ENCODE measurements at regions not wholly inside any gene's neighbourhood (a gene's known extent, or its start where the extent isn't known, plus 50 kb on each side); places are given as distances from the start of the nearest gene placed in this dataset.
"Not testable (repeated sequence)": the region's sequence is repeated elsewhere in the genome, so short reads cannot be mapped to it uniquely, and the experiment has no call there.

DNA sequence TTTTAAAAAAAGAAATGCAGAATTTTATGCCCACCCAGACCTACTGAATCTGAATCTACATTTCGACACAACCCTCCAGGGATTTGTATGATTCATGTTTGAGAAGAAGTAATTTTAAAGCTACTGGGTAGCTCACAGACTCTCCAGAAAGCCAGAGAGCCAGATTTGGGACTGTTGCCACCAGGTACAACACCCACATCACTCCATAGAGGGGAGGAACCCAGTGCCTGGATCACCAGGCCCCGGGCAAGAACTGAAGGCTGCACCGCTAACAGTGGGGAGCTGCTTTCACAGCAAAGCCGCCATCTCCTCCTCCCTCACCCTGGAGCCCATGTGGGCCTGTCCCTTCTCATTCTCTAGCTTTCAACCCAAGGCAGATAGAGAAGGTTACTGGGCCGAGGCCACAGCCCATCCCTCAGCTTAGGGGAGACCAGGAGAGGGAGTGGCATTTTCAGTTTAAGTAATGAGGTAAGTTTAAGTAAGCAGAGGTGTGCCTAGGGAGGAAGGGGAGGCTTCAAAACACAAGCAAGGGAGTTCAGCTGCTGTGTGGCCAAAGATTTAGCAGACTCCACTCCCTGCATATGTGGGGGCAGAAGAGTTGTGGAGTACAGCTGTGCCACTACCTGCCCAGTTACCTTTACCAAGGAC lies 109.8 kb downstream of the IL12A start:
- no peak for DNase-seq

DNA sequence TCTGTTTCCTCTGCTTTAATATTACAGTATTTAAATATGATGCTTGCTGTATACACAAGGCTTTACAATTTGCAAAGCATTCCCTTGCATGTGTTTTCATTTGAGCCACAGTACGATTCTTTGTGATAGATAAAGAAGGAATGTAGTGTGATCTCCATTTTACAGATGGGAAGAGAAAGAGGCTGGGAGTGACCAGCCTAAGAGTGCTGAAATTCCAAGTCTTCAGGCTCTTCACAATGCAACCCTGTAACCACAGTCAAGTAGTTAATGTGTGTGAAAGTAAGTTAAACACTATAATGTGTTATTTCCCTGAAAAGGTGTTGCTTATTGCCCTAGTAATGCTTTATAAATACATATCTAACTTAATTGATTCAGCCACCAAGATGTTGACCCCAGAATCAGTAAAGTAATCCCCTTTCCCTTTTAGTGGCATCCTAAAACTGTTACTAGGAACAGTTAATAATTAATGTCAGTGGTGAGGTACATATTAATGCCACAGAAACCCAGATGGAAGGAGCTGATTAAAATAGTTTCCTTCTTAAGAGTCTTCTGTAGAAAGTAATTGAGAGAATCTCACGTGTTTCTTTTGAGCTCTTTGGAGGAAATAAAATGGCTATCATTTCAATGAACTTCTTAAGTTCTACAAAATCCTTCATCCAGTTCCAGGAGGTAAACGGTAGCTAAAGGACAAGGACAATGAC lies 110.4 kb downstream of the IL12A start:
- no peak for DNase-seq

DNA sequence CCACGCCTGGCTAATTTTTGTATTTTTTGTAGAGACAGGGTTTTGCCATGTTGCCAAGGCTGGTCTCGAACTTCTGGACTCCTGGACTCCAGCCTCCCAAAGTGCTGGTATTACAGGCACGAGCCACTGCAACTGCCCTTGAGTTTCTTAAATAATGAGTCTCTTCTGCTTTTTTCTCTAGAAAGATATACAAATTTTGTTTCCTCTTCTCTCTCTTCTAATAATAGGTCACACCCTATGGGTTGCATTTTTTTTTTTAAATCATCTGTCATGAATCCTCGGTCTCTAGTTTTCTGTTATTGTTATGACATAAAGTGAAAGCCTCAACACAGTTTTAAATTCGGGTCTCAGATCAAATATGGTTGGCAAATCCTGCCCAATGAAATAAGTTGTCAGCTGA lies 111.2 kb downstream of the IL12A start:
- DNase-seq, result no peak

DNA sequence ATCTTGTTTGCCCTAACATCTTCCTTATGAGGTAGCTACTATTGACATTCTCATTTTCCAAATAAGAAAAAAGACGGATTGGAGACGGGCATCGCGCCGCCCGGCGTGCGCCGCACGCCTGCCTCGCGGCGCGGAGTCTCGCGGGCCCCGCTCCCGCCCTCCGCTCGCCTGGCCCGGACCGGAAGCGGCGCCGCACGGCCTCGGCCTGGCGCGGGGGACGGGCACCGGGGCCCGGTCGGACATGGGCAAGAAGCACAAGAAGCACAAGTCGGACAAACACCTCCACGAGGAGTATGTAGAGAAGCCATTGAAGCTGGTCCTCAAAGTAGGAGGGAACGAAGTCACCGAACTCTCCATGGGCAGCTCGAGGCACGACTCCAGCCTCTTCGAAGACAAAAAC lies 112.0 kb downstream of the IL12A start:
- DNase-seq, result no peak

DNA sequence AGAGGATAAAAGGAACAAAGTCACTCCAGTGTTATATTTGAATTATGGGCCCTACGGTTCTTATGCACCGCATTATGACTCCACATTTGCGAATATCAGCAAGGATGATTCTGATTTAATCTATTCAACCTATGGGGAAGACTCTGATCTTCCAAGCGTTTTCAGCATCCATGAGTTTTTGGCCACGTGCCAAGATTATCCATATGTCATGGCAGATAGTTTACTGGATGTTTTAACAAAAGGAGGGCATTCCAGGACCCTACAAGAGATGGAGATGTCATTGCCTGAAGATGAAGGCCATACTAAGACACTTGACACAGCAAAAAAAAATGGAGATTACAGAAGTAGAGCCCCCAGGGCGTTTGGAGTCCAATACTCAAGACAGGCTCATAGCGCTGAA lies 113.4 kb downstream of the IL12A start:
- DNase-seq, result not testable (repeated sequence)

DNA sequence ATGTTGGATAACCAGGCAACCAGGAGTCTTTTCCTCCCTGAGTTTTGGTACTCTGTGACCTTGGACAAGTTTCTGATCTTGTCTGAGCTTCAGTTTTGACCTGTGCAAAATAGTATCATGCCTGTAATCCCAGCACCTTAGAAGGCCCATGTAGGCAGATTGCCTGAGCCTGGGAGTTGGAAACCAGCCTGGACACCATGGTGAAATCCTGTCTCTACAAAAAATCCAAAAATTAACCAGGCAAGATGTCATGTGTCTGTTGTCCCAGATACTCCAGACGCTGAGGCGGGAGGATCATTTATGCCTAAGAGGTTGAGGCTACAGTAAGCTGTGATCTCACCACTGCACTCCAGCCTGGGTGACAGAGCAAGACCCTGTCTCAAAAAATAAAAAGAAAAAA lies 114.8 kb downstream of the IL12A start:
- DNase-seq, result no peak

DNA sequence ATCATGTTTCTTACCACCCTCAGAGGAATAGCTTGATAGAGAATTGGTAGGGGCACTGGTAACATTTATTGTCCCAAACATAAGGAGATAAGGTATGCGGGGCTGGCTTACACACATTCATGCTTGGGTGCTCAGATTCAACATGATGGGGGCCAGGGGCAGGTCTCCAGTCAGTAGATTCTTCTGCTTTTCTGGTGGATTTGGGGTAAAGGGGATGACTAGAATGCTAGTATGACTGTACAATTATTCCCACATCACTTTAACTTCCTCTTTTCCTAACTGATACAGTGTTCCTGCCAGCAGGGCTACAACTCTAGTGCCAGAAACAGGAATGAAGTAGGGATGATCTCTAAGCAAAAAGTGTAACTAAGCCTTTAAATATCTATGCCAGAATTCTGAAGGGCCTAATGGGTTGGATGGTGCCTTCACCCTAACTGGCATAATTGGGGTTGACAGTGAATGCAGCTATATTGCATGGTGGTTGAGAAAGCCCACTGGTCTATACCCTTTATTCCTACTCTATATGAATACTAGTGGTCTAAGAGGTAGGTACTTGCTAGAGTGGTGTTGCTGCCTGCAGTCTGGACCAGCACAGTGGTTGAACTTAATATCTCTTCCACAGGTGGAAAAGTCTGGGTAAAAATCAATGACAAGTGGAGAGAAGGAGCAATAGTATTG lies 117.4 kb downstream of the IL12A start:
- DNase-seq, result no peak

DNA sequence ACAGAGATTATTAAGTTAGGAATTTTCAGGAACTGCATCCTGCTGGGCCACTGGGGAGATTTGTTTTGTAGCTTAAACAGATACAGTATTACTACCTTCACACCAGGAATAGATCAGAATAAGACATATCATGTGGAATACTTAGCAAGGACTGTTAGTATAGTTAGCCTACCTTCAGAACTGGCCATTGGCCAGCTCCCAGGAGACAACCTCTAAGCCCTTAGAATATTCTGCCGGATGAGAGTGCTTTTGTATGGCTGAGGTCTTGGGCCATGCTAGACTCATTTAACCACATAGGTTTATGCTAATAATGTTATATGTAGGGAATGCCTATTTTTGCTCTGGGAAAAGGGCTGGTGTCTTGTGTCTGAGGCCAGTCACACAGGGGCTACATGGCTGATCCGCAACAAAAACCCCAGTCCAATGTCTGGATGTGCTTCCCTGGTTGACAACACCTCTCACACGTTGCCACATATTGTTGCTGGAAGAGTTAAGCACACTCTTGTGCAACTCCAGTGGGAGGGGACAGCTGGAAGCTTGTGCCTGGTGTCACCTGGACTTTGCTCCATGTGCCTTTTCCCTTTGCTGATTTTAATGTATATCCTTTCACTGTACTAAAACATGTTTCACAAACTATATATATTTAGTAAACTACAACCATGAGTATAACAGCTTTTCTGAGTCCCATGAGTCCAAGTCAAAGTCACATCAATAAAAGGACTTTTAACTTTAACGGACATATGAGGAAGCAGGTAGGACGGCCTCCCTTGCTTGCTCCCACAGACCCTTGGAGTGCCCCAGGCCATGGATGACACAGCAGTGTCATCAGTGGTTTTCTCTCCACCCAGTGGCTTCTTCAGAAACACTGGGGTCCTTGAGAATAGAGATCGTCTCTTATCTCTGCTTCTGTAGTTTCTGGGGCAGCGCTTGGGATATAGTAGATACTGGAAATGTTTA lies 118.0 kb upstream of the C3orf80 start:
- DNase-seq, result no peak

DNA sequence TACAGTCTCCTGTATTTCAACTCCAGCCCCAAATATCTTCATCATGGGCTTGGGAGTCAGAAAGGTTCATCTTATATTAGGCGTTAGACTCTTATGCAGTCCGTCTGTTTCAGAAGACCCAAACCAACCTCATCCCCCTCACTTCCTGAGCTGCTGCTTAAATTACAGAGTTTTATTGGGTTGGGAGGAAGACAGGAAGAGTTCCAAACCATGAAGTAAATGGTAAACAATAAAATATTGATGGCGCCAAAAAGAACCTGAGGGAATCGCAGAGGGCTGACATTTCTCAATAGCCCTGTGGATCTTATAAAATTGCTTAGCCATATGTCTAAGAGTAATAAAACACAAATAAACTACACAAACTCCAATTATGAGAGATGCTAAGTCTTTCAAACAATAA lies 116.9 kb upstream of the C3orf80 start:
- no peak for DNase-seq

DNA sequence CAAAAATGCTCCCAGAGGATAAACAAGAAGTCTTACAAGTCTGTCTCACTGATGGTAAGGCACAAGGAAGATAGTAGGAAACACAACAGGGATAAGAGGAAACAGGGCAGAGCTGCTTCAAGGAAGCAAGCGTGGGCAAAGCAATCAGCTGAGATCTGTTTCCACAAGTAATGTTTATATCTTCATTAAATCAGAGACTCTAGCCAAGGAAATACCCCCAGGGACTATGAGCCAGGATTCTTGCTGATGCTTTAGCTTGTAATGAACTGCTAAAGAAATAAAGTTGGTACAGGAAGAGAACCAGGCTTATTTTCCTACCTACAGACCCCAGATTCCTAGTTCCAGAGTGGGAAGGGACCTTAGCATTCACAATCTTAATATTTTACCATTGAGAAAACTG lies 112.7 kb upstream of the C3orf80 start:
- DNase-seq, result no peak

DNA sequence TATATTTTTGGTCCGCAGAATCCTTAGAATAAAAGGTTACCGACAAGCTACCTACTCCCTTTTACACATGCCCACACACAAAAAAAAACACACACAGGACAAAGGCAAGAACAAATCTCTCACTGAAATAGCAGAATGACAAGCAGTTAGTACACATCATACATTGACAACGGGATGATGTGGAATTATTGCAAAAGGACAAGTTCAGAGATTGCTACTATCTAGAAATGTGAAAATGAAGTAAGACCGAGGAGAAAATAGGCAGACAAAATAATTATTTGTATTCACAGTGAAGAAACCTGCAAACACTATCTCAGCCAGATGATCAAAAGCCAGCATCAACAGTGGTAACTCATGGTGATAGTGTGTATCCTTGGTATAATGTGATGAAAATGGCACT lies 112.2 kb upstream of the C3orf80 start:
- DNase-seq, result no peak

DNA sequence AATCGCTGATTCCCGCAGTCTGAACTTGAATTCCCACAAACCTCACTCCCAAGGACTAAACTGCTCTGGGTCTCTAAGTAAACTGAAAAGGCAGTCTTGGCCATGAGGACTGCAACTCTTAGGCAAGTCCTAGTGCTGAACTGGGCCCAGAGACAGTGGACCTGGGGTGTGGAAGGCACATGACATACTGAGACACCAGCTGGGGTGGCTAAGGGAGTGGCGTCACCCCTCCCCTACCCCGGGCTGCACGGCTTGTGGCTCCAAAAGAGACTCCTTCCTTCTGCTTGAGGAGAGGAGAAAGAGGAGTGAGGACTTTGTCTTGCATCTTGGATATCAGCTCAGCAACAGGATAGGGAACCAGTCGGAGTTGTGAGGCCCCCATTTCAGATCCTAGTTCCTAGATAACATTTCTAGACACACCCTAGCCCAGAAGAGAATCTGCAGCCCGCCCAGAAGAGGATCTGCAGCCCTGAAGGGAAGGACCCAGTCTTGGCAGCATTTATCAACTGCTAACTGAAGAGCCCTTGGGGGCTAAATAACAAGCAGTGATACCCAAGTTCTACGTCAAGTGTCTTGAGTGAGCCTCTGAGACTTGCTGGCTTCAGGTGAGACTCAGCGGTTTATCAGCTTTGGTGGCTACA lies 110.7 kb upstream of the C3orf80 start:
- DNase-seq, result no peak

DNA sequence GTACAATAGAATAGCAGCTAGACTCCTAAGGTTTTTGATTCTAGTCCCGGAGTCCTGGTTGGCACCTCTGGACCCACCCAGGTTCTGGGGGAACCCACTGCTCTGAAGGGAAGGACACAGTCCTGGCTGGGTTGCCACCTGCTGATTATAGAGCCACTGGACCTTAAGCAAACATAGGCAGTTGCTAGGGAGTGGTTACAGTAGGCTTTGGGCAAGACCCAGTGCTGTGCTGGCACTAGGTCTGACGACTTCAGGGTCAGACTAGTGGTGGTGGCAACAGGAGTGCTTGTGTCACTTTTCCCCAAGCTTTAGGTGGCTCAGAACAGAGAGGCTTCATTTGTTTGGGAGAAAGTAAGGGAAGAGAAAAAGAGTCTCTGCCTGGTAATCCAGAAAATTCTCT lies 109.8 kb upstream of the C3orf80 start:
- no peak for DNase-seq

DNA sequence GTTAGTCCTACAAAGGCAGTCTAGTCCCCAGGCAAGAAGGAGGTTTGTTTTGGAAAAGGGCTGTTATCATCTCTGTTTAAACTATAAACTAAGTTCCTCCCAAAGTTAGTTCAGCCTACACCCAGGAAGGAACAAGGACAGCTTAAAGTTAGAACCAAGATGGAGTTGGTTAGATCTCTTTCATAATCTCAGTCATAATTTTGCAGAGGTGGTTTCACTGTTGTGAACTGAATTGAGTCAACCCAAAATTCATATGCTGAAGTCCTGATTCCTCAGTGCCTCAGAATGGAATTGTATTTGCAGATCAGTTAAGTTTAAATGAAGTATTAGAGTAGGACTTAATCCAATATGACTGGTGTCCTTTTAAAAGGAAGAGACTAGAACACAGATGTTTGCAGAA lies 101.0 kb upstream of the C3orf80 start:
- DNase-seq, result no peak

DNA sequence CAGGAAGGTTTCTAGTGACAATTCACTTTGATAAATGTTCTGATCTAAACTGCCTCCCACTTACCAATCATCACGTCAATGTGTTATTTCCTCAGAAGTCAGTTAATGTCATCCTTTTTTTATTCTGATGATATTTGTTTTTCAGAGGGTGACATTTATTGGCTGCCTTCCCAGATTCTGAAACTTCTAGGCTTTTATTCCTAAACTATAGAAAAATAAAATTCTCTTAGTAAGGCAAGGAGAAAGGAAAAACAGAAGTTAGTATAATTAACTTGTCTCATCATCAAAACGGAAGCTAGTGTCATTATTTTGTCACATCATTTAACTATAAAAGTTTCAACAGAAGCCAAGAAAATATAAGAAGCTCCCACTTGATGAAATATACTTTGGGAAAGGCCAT lies 100.0 kb upstream of the C3orf80 start:
- no peak for DNase-seq

DNA sequence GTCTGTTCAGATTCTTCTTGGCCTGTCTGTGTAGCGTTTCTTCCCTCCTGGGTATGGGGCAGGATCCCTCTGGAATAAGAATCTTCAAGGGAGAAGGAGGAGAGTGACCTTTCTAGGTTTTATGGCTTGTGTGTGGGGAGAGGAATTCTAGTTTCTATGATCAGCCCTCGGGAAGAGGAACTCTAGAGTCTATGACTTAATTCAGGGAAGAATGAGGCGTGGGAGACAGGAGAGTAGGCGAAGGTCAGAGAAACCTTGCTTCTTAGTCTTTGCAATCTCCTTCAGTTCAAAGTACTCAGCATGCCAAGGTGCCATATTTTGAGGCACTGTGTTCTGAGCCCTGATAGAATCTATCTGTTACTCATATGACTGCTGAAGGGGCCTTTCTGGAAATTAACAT lies 99.2 kb upstream of the C3orf80 start:
- no peak for DNase-seq

DNA sequence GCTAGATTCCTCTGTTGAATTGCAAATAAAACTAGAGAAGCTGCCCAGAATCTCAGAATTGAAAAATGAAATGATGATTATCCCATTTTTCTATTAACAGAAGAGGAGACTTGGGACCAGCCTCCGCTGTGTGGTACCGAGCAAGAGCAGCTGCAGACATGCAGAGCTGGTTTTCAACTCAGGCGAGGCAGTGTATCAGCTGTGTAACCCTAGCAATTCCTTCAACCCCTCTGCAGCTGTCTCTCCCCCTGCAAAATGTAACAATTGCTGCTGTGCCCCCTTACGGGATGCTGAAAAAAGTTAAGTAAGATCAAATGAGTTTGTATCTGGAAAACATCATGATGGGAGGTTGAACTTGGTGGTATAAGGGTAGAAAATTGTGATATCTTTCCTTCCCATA lies 98.5 kb upstream of the C3orf80 start:
- no peak for DNase-seq

DNA sequence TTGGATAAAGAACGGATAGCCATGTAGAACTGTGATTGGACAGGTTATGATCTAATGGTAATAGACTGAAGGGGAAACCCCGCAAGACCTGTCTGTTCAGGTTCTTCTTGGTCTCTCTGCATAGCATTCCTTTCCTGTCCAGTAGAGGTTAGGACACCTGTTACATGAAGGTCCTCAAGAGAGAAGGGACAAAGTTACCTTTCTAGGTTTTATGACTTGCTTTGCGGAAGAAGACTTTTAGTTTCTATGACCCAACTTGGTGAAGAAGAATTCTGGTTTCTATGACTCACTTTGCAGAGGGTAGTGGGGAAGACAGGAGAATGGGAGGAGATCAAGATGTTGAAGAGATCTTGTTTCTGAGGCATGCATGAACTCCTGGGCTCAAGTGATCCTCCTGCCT lies 97.9 kb upstream of the C3orf80 start:
- no peak for DNase-seq

DNA sequence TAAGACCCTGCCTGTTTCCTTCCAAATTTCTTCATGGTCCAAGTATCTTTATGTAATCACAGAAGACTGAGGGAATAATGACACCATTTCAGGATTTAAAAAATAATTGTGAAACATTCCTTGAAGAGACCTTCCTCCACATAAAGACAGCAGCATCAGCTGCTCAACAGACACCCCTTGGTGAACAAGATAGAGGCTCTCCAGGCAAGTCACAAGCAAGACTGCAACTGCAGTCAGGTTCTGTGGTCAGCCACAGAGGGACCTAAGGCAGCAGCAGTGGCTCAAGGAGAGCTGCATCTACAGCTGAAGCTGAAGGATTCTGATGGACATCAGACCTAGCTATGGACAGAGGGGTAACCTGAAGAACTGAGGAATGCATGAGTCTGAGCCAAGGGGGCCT lies 97.2 kb upstream of the C3orf80 start:
- no peak for DNase-seq

DNA sequence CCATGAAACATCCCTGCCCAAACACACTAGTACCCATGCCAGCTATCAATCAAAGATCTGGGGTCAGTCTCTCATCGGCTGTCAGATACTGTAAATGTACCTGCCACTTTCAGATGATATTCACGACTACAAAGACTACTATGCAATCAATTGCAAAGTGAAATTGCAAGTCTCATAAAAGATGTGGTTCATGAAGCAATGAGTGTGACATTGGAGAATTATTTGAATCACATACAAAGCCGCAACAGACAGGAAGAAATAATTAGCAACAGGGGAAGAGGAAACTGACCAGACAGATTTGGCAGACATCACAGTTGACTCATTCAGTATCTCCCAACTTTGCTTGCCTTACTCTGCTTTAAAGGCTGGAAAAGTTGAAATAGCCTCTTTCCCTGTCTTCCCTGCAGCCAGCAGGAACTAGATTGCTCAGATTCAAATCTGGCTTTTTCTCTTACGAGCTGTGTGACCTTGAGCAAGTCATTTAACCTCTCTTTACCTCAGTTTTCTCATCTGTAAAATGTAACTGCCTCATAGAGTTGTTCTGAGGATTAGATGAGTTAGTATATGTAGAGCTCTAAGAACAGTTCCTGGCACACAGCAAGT lies 95.7 kb upstream of the C3orf80 start:
- DNase-seq, result no peak

DNA sequence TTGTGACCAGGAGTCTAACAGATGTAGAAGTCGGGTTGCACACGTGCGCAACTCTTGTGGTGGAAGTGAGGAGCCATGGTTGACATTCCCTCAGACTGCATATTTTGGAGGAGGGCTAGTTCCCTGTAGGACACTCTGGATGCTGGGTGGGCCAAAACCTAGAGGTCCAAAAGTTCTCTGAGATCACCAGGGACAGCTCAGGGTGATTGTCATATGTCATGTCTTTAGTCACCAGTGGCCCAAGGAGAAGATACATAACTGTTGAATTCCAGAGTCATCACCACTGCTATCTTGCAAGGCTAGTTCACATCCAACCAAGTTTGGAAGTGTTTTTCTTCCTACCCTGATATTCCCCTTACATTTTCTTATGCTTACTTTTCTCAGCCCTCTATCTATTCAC lies 95.2 kb upstream of the C3orf80 start:
- DNase-seq, result no peak

DNA sequence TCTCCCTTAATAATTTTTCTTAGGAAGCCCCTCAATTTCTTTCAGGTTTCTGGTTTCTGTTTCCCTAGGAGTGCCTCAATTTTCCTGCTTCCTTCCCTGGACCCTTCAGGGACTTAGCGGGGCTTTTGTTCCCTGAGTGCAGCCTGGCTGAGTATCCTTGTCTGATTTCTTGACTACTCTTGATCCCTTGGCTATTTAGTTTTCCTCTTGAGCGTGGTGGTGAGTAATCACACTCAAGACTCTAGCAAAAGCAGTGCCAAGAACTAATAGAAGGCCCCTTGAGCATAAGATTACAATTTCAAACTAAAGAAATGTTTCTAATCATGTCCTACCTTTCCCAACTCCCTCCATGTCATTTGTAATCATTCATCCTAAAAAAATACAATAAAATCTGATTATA lies 94.3 kb upstream of the C3orf80 start:
- no peak for DNase-seq

All from NCI-H1436 (cell line).